GM06990 (cell line): ENCODE measurements at regions not wholly inside any gene's neighbourhood (a gene's known extent, or its start where the extent isn't known, plus 50 kb on each side); places are given as distances from the start of the nearest gene placed in this dataset.

Source experiments
- DNase-seq: peaks from one replicate; pipeline ENCODE4 v3.0.0-alpha.2; 2011; ENCODE audit not compliant: insufficient read length; ENCODE audit errors: extremely low read depth
- H3K27me3 ChIP-seq: replicated peaks from 2 replicates; pipeline ENCODE4 v1.6.0; 2011; ENCODE audit warnings: low read length; ENCODE audit not compliant: control insufficient read depth, insufficient read depth
- H3K36me3 ChIP-seq: 2 replicates; pipeline ENCODE4 v1.5.1; 2011; ENCODE audit warnings: low read length; ENCODE audit not compliant: control insufficient read depth, insufficient read depth
- H3K4me3 ChIP-seq: replicated peaks from 2 replicates; pipeline ENCODE4 v1.5.1; 2011; ENCODE audit warnings: low read depth, mild to moderate bottlenecking, control low read depth, low read length
- CTCF ChIP-seq: IDR thresholded peaks from 2 replicates; pipeline ENCODE4 v1.5.1; 2011; ENCODE audit warnings: low read length, control low read depth, mild to moderate bottlenecking, inconsistent platforms; ENCODE audit not compliant: insufficient read depth, poor library complexity, severe bottlenecking

- H3K27me3 ChIP-seq = no peaks in the 10 kb centered on the region
- TF ChIP-seq CTCF = no peak
- H3K36me3 ChIP-seq = no peaks in the 10 kb centered on the region
- no peak overlapping the region for H3K4me3 ChIP-seq
- no peak for DNase-seq
Observed at GRCh38 chr3:74507691-74508090, 106.8 kb downstream of the CNTN3 start.

GRCh38 chr3:74506246-74506645, 108.2 kb downstream of the CNTN3 start:
- no peak for TF ChIP-seq CTCF
- no peaks in the 10 kb centered on the region for H3K36me3 ChIP-seq
- no peak overlapping the region for H3K4me3 ChIP-seq
- no peak for DNase-seq
- H3K27me3 ChIP-seq = no peaks in the 10 kb centered on the region

- no peak for DNase-seq
- Histone ChIP-seq H3K36me3 (no peaks in the 10 kb centered on the region), H3K4me3 (no peak overlapping the region), H3K27me3 (no peaks in the 10 kb centered on the region)
- no peak for TF ChIP-seq CTCF
Observed at GRCh38 chr3:74501007-74501406, 113.5 kb downstream of the CNTN3 start.

- no peak overlapping the region for H3K4me3 ChIP-seq
- no peak for TF ChIP-seq CTCF
- DNase-seq = no peak
- no peaks in the 10 kb centered on the region for H3K36me3 ChIP-seq
- no peaks in the 10 kb centered on the region for H3K27me3 ChIP-seq
Observed at GRCh38 chr3:74500257-74500656, 114.2 kb downstream of the CNTN3 start.

- DNase-seq = no peak
- H3K36me3 ChIP-seq = no peaks in the 10 kb centered on the region
- H3K4me3 ChIP-seq = no peak overlapping the region
- TF ChIP-seq CTCF = no peak
- no peaks in the 10 kb centered on the region for H3K27me3 ChIP-seq
Observed at GRCh38 chr3:74491874-74492273, 122.6 kb downstream of the CNTN3 start.

GRCh38 chr3:74489050-74489792, 125.2 kb downstream of the CNTN3 start:
- H3K27me3 ChIP-seq = no peaks in the 10 kb centered on the region
- H3K4me3 ChIP-seq = no peak overlapping the region
- DNase-seq = no peak
- H3K36me3 ChIP-seq = no peaks in the 10 kb centered on the region
- no peak for TF ChIP-seq CTCF
